Loucy (cell line): ENCODE measurements at regions not wholly inside any gene's neighbourhood (a gene's known extent, or its start where the extent isn't known, plus 50 kb on each side); places are given as distances from the start of the nearest gene placed in this dataset.

ENCODE experiments used
- H2AFZ ChIP-seq: fragments of 200-600 bp; sonication (generic); 2 replicates; pipeline ENCODE4 v1.6.0; 2016; ENCODE audit warnings: antibody characterized with exemption, mild to moderate bottlenecking, low read length, moderate library complexity
- H3F3A ChIP-seq: fragments of 200-600 bp; 2 replicates; pipeline ENCODE4 v1.6.0; 2016; ENCODE audit warnings: antibody characterized with exemption, low read depth, mild to moderate bottlenecking
- H3K27me3 ChIP-seq: fragments of 200-600 bp; sonication (generic); 2 replicates; pipeline ENCODE4 v1.6.1; 2014; ENCODE audit warnings: low read length, mild to moderate bottlenecking; ENCODE audit not compliant: insufficient read depth, poor library complexity, severe bottlenecking
- H3K36me3 ChIP-seq: fragments of 200-600 bp; sonication (generic); 2 replicates; pipeline ENCODE4 v1.6.1; 2016; ENCODE audit warnings: low read length; ENCODE audit not compliant: insufficient read depth
- H3K4me1 ChIP-seq: fragments of 200-600 bp; sonication (generic); 2 replicates; pipeline ENCODE4 v1.5.1; 2014; ENCODE audit warnings: low read length, mild to moderate bottlenecking; ENCODE audit not compliant: insufficient read depth, poor library complexity, severe bottlenecking
- H3K4me2 ChIP-seq: fragments of 200-600 bp; sonication (generic); 2 replicates; pipeline ENCODE4 v1.6.0; 2014; ENCODE audit warnings: antibody characterized with exemption, low read length, low read depth, mild to moderate bottlenecking; ENCODE audit not compliant: poor library complexity, severe bottlenecking
- H3K4me3 ChIP-seq: fragments of 200-600 bp; sonication (generic); 2 replicates; pipeline ENCODE4 v1.5.1; 2014; ENCODE audit warnings: low read length, mild to moderate bottlenecking, mixed read lengths; ENCODE audit not compliant: poor library complexity, severe bottlenecking
- H3K79me2 ChIP-seq: fragments of 200-600 bp; sonication (generic); 2 replicates; pipeline ENCODE4 v1.6.1; 2014; ENCODE audit warnings: low read length; ENCODE audit not compliant: insufficient read depth
- H3K9ac ChIP-seq: fragments of 200-600 bp; sonication (generic); 2 replicates; pipeline ENCODE4 v1.6.0; 2014; ENCODE audit warnings: mild to moderate bottlenecking, low read depth, low read length, moderate library complexity; ENCODE audit not compliant: poor library complexity, severe bottlenecking
- H3K9me2 ChIP-seq: fragments of 200-600 bp; sonication (generic); replicated peaks from 2 replicates; pipeline ENCODE4 v1.6.1; 2016; ENCODE audit warnings: low read depth, low read length, mixed read lengths
- H3K9me3 ChIP-seq: fragments of 200-600 bp; sonication (generic); 2 replicates; pipeline ENCODE4 v1.6.1; 2014; ENCODE audit warnings: mild to moderate bottlenecking, antibody characterized with exemption, low read length, low read depth; ENCODE audit not compliant: insufficient read depth
- H4K20me1 ChIP-seq: fragments of 200-600 bp; sonication (generic); 2 replicates; pipeline ENCODE4 v1.6.0; 2014; ENCODE audit warnings: antibody characterized with exemption, low read length, mild to moderate bottlenecking; ENCODE audit not compliant: insufficient read depth, poor library complexity, severe bottlenecking
- EZH2phosphoT487 ChIP-seq: fragments of 200-600 bp; IDR thresholded peaks from 2 replicates; pipeline ENCODE4 v1.6.1; 2018; ENCODE audit warnings: antibody characterized with exemption, mild to moderate bottlenecking, moderate library complexity, borderline replicate concordance
- TF ChIP-seq, protein P1 (sequence below): fragments of 200-600 bp; sonication (generic); conservative IDR thresholded peaks from 2 replicates; pipeline ENCODE4 v1.5.1; 2014; ENCODE audit warnings: mild to moderate bottlenecking, antibody characterized with exemption, low read length

DNA sequence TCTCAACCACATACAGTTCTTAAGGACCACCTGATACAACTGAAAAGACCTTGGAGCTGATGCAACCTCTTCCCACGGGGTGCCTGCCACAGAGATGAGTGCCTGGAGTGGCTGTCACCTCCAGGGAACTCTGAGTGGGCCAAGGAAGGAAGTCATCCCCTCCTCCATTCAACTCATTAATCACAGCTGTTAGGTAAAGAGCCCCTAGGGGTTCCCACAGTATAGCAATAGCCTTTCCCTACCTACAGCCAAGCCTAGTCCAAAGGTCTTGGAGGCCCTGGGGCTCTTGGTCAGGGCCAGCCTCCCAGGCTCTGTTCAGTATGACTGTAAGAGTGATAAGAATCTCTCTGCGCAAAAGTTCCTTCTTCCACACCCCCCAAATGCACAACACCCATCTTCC lies 70.4 kb upstream of the NFE2L3 start:
- Histone ChIP-seq H2AFZ (no peak overlapping the region), H3K4me1 (no peaks in the 10 kb centered on the region), H3K27me3 (no peaks in the 10 kb centered on the region), H4K20me1 (no peaks in the 10 kb centered on the region), H3K9ac (no peak overlapping the region), H3F3A (no peaks in the 10 kb centered on the region), H3K4me2 (no peak overlapping the region), H3K36me3 (no peaks in the 10 kb centered on the region), H3K79me2 (no peaks in the 10 kb centered on the region), H3K9me2 (no peaks in the 10 kb centered on the region), H3K4me3 (no peak overlapping the region), H3K9me3 (no peaks in the 10 kb centered on the region)
- no peak for TF ChIP-seq EZH2phosphoT487
- TF ChIP-seq, protein P1, sequence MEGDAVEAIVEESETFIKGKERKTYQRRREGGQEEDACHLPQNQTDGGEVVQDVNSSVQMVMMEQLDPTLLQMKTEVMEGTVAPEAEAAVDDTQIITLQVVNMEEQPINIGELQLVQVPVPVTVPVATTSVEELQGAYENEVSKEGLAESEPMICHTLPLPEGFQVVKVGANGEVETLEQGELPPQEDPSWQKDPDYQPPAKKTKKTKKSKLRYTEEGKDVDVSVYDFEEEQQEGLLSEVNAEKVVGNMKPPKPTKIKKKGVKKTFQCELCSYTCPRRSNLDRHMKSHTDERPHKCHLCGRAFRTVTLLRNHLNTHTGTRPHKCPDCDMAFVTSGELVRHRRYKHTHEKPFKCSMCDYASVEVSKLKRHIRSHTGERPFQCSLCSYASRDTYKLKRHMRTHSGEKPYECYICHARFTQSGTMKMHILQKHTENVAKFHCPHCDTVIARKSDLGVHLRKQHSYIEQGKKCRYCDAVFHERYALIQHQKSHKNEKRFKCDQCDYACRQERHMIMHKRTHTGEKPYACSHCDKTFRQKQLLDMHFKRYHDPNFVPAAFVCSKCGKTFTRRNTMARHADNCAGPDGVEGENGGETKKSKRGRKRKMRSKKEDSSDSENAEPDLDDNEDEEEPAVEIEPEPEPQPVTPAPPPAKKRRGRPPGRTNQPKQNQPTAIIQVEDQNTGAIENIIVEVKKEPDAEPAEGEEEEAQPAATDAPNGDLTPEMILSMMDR, result no peak

DNA sequence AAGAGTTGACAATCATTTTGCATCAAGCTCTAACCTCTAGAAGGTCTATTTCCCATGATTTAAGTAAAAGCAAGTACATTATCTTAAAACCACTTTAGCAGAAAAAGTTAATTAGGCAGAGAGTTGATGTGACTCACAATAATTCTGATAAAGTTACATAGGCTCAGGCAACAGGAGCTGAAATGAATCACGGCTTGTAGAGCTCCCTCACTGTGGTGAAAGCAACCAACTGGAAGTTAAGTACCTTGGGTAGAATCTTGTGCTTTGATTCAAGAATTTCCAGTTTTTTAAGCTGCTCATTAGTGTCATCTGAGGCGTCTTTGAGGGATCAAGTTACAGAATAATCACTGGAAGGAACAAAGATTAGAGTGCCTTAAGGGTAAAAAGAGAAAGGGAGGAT lies 68.9 kb upstream of the NFE2L3 start:
- H3K9me3 ChIP-seq, result no peaks in the 10 kb centered on the region
- H3K4me1 ChIP-seq, result no peaks in the 10 kb centered on the region
- no peak overlapping the region for H3K9ac ChIP-seq
- TF ChIP-seq EZH2phosphoT487, result no peak
- TF ChIP-seq, protein P1, result no peak
- no peaks in the 10 kb centered on the region for H3K36me3 ChIP-seq
- no peak overlapping the region for H3K4me3 ChIP-seq
- no peak overlapping the region for H3K4me2 ChIP-seq
- no peaks in the 10 kb centered on the region for H3K79me2 ChIP-seq
- no peaks in the 10 kb centered on the region for H3K9me2 ChIP-seq
- H4K20me1 ChIP-seq, result no peaks in the 10 kb centered on the region
- H3F3A ChIP-seq, result no peaks in the 10 kb centered on the region
- no peaks in the 10 kb centered on the region for H3K27me3 ChIP-seq
- H2AFZ ChIP-seq, result no peak overlapping the region

DNA sequence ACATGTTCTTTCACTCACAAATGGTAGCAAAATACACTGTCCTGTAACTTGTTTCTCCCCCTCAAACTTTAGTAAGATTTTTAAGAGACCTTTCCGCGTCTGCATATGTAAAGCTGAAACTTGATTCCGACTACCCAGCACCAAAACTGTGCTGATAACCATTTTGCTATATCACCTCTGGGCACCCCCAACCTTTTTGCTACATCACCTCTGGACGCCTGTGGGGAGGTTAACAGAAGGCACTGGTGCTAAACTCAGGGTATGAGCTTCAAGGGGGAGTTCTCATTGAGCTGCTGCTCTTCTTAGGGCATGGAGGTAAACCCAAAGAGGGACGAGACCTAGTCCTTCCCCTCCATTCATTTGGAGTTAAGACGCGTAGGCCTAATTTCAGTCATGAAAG lies 67.6 kb upstream of the NFE2L3 start:
- H3K9ac ChIP-seq, result no peak overlapping the region
- H3F3A ChIP-seq, result no peaks in the 10 kb centered on the region
- H4K20me1 ChIP-seq, result no peaks in the 10 kb centered on the region

More for the DNA sequence above, 67.6 kb upstream of the NFE2L3 start:
- TF ChIP-seq, protein P1, result no peak
- no peak for TF ChIP-seq EZH2phosphoT487
- H2AFZ ChIP-seq, result no peak overlapping the region
- H3K9me3 ChIP-seq, result no peaks in the 10 kb centered on the region
- H3K79me2 ChIP-seq, result no peaks in the 10 kb centered on the region
- H3K36me3 ChIP-seq, result no peaks in the 10 kb centered on the region
- no peaks in the 10 kb centered on the region for H3K4me1 ChIP-seq
- no peak overlapping the region for H3K4me3 ChIP-seq
- H3K27me3 ChIP-seq, result no peaks in the 10 kb centered on the region
- no peaks in the 10 kb centered on the region for H3K9me2 ChIP-seq
- no peak overlapping the region for H3K4me2 ChIP-seq
